ENCODE measurements at regions not wholly inside any gene's neighbourhood (a gene's known extent, or its start where the extent isn't known, plus 50 kb on each side); places are given as distances from the start of the nearest gene placed in this dataset.

GRCh38 chr2:198293281-198293680, 488.9 kb downstream of the PLCL1 start:
- H3K36me3 ChIP-seq, result no peaks in the 10 kb centered on the region
- H3K4me3 ChIP-seq (ENCODE audit: low read depth, low read length), result no peak overlapping the region
- no peaks in the 10 kb centered on the region for H3K9me3 ChIP-seq (ENCODE audit: severe bottlenecking)
- TF ChIP-seq, protein P1, sequence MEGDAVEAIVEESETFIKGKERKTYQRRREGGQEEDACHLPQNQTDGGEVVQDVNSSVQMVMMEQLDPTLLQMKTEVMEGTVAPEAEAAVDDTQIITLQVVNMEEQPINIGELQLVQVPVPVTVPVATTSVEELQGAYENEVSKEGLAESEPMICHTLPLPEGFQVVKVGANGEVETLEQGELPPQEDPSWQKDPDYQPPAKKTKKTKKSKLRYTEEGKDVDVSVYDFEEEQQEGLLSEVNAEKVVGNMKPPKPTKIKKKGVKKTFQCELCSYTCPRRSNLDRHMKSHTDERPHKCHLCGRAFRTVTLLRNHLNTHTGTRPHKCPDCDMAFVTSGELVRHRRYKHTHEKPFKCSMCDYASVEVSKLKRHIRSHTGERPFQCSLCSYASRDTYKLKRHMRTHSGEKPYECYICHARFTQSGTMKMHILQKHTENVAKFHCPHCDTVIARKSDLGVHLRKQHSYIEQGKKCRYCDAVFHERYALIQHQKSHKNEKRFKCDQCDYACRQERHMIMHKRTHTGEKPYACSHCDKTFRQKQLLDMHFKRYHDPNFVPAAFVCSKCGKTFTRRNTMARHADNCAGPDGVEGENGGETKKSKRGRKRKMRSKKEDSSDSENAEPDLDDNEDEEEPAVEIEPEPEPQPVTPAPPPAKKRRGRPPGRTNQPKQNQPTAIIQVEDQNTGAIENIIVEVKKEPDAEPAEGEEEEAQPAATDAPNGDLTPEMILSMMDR (IDR thresholded peaks at IDR 0.05; ENCODE audit: low read depth, low read length), result no peak
- H3K27ac ChIP-seq, result no peak overlapping the region
- no peaks in the 10 kb centered on the region for H3K27me3 ChIP-seq (ENCODE audit: insufficient read depth, low read depth, severe bottlenecking)
- no peak for DNase-seq

DNA sequence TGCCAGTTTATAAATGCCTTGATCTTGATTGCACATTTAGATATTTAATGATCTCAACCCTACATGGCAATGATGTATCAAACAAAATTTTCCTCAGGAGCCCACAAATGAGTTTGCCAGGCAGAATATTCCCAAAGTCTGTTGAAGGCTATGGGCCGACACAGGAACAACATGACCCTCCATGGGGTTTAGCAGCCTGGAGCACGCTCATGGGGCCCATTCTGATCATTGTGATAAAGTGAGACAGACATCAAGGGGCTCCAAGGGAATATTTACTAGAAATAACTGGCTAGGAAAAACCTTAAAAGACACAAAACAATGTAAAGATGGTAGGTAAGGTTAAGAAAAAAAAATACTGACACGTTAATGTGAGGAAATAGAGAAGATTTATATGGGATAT, 485.4 kb downstream of the PLCL1 start:
- Histone ChIP-seq H3K27ac (no peak overlapping the region), H3K9me3 (ENCODE audit: severe bottlenecking) (no peaks in the 10 kb centered on the region), H3K36me3 (no peaks in the 10 kb centered on the region), H3K27me3 (ENCODE audit: insufficient read depth, low read depth, severe bottlenecking) (no peaks in the 10 kb centered on the region), H3K4me3 (ENCODE audit: low read depth, low read length) (no peak overlapping the region)
- TF ChIP-seq, protein P1 (IDR thresholded peaks at IDR 0.05; ENCODE audit: low read depth, low read length), result no peak
- no peak for DNase-seq

- Histone ChIP-seq H3K36me3 (no peaks in the 10 kb centered on the region), H3K27me3 (ENCODE audit: insufficient read depth, low read depth, severe bottlenecking) (no peaks in the 10 kb centered on the region), H3K4me3 (ENCODE audit: low read depth, low read length) (no peak overlapping the region), H3K9me3 (ENCODE audit: severe bottlenecking) (no peaks in the 10 kb centered on the region), H3K27ac (no peak overlapping the region)
- TF ChIP-seq, protein P1 (IDR thresholded peaks at IDR 0.05; ENCODE audit: low read depth, low read length), result no peak
- no peak for DNase-seq
These were observed 483.3 kb downstream of the PLCL1 start for GRCh38 chr2:198287706-198288105.

- H3K36me3 ChIP-seq, result no peaks in the 10 kb centered on the region
- H3K27me3 ChIP-seq (ENCODE audit: insufficient read depth, low read depth, severe bottlenecking), result no peaks in the 10 kb centered on the region
- H3K9me3 ChIP-seq (ENCODE audit: severe bottlenecking), result no peaks in the 10 kb centered on the region
- DNase-seq, result no peak
- TF ChIP-seq, protein P1 (IDR thresholded peaks at IDR 0.05; ENCODE audit: low read depth, low read length), result no peak
- H3K4me3 ChIP-seq (ENCODE audit: low read depth, low read length), result no peak overlapping the region
- no peak overlapping the region for H3K27ac ChIP-seq
These were observed 480.8 kb downstream of the PLCL1 start for GRCh38 chr2:198285216-198285615.

DNA sequence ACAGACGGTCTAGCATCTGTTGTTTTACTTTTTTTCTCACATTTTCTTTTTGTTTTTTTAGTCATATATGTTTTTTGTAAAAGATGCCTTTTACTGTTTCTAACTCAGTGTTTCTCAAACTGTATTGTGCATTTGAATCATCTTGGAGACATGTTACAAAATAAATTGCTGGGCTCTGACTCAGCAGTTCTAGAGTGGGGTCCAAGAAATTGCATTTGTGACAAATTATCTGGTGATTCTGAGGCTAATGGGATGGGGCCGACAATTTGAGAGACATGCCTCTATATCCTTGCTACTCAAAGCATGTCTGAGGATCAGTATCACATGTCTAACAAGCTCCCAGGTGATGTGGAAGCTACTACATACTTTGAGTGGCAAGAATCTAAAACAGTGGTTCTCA, 478.8 kb downstream of the PLCL1 start:
- Histone ChIP-seq H3K27ac (no peak overlapping the region), H3K9me3 (ENCODE audit: severe bottlenecking) (no peaks in the 10 kb centered on the region), H3K27me3 (ENCODE audit: insufficient read depth, low read depth, severe bottlenecking) (no peaks in the 10 kb centered on the region), H3K36me3 (no peaks in the 10 kb centered on the region), H3K4me3 (ENCODE audit: low read depth, low read length) (no peak overlapping the region)
- DNase-seq, result no peak
- TF ChIP-seq, protein P1 (IDR thresholded peaks at IDR 0.05; ENCODE audit: low read depth, low read length), result no peak

DNA sequence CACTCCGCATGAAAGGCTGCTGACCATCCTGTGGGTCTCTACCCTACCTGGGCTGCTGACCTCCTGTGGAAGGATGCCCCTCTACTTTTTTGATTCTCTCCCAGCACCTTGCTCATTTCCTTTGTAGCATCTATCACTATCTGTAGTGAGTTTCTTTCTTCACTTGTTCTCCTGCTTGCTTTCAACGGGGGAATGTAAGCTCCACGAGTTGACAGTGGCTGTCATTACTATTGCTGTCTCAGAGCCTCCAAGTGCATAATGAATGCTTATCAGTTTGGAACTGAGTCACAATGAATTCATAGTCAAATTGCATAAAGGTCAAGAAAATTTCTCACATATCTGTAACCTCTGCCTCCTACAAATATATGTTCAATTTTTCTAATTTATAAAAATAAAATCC, 477.7 kb downstream of the PLCL1 start:
- Histone ChIP-seq H3K27me3 (ENCODE audit: insufficient read depth, low read depth, severe bottlenecking) (no peaks in the 10 kb centered on the region), H3K9me3 (ENCODE audit: severe bottlenecking) (no peaks in the 10 kb centered on the region), H3K27ac (no peak overlapping the region), H3K4me3 (ENCODE audit: low read depth, low read length) (no peak overlapping the region), H3K36me3 (no peaks in the 10 kb centered on the region)
- TF ChIP-seq, protein P1 (IDR thresholded peaks at IDR 0.05; ENCODE audit: low read depth, low read length), result no peak
- no peak for DNase-seq
